Posterior vena cava (tissue), 2 donors: ENCODE measurements at regions not wholly inside any gene's neighbourhood (a gene's known extent, or its start where the extent isn't known, plus 50 kb on each side); places are given as distances from the start of the nearest gene placed in this dataset.

ENCODE experiments used
- DNase-seq: peaks from one replicate; pipeline ENCODE4 v3.0.0-alpha.2; 2020; ENCODE audit warnings: low spot score
- intact Hi-C, 2 donors: fragments of 100-400 bp; cut with DNase I; formaldehyde crosslinking; loops; one replicate each; pipeline versions ENCODE4 v1.14.1 to v1.14.2; 2022 to 2023
- donor health status: DM: yes; HTN: yes; CAD: no.
- donor health status: DM: yes; HTN: yes; CAD: no.

DNA sequence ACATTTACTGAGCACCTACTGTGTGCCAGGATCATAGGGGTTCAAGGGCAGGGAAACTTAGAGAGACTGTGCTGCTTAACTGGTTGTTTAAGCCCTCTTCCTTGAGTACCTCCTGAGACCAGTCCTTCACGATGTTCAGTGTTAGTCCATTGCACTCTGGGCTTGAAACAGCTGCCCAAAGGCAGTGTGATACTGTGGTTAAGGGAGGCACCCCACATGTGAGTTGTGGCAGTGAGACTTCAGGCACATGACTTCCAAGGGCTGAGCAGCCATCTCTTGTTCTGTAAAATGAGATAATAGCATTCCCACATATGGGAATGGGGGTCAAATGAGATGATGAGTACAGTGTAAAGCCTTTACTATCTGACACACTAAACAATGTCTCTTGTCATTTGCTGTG lies 75.1 kb downstream of the LINGO1 start:
- DNase-seq, result no peak
- intact Hi-C loops, result no loop called here

DNA sequence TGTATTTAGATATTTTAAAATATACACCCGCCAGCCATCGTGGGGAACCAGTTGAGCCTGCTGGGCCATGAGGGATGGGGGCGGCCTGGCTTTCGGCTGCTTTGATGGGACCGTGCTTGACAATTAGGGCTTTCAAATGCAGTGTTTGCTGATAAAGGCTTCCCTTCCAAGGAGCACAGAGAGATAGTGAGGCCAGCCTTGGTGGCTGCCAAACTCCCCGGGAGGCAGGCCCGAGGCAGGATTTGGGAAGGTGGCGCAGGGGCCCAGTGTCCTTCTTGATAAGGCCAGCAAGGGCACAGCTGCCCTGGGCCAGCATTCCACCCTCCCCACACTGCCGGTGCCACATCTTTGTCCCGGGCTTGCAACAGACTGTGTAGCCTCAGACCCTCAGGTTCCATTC lies 75.6 kb downstream of the LINGO1 start:
- intact Hi-C loops, result no loop called here
- no peak for DNase-seq

DNA sequence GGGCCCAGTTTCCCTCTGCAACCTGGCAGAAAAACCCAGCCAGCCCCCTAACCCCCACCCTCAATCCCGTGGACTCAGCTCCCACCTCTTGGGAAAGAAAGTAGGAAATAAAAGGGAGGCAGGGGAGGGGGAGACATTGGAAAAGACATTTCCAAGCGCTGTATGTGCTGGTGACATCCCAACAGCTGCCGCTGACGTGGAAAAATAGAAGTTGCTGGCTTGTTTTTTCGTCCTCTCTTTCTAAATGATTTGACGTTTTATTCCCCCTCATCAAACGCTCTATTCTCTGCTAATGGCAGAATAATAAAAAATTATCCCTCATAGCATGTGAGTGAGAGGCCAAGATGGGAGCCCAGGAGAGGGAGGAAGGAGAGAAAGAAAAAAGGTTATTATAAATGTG lies 76.1 kb downstream of the LINGO1 start:
- no peak for DNase-seq
- intact Hi-C loops, result no loop called here

DNA sequence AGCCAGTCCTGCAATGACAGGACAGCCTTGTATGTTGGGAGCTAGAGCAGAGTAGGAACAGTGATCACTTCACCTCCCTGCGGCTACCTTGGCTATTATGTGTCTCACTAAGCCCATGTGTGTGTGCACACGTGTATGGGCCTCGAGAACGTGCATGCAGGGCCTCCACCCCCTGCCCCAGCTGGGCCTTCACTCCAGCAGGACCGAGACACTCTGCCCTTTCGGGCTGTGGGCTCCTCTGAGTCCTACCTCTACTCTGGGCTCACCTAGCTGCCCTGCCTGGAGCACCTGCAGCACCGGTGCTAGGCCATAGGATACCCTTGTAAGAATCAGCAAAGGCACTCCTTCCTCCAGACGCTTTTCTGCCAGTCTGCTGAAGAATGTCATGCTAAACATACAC lies 77.5 kb downstream of the LINGO1 start:
- intact Hi-C loops, result no loop called here
- no peak for DNase-seq

DNA sequence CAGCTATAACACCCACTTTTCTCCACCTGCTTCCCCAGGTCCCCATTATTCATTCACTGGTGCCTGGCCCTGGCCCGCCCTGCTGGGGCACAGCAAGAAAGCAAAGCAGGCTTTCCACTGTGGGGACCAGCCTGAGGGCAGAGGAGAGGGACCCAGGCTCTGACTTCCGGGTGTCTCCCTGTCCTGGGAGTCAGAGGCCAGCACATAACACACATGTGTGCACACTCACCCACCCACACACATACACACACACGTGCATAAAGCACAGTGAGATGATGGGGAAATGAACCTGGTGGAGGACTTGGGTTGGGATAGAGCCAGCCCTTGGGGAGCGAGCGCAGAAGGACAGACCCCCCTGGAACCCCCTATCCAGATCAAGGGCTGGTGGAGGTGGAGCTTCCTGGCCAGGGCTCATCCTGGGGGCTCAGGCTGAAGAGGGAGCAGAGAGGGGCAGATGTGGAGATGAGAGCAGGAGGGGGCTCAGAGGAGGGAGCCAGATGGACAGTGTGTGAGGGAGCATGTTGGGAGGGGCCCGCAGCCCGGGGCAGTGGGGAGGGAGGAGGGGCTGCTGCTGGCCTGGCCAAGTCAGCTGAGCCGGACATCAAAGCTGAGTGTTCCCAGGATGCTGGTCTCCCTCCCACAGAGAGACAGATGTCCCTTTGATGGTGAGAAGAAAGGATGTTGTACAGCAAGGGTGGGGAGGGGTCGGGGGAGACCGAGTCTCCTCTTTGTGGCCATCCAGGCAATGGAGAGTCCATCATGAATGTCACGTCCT lies 78.2 kb downstream of the LINGO1 start:
- intact Hi-C loops, result no loop called here
- no peak for DNase-seq

DNA sequence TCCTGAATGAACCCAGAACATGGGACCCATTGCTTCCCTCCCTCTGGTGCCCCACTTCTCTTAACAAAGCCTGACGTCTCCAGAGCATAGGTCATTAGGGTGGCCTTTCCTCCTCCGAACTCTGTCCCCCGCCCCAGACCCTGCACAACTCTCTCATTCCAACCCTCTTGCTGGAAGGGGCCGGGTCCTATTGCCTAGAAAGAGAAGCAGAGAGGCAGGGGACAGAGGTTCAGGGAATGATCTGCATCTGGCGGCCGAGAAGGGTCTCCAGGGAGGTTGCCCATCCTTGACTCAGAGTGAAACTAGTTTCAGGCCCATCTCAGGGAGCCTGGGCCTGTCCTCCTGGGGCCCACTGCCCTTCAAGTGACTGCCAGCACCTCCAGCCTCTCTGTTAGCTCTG lies 79.0 kb downstream of the LINGO1 start:
- intact Hi-C loops, result no loop called here
- no peak for DNase-seq

DNA sequence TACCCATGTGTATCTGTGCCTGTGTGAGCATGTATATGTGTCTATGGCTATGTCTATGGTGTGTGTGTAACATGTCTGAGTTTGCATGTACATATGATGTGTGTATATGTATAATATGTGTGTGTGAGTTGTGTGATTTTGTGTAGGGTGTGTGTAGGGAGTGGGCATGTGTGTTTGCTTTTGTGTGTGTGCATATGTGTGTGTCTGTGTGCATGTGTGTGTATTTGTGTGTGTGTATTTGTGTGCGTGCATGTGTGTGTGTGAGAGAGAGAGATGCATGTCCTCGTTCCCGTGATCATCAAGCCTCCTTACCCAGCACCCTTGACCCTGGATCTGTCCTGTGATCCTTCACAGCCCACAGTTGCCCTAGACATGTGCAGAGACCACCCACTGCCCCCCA lies 79.5 kb downstream of the LINGO1 start:
- DNase-seq, result no peak
- intact Hi-C loops, result no loop called here

DNA sequence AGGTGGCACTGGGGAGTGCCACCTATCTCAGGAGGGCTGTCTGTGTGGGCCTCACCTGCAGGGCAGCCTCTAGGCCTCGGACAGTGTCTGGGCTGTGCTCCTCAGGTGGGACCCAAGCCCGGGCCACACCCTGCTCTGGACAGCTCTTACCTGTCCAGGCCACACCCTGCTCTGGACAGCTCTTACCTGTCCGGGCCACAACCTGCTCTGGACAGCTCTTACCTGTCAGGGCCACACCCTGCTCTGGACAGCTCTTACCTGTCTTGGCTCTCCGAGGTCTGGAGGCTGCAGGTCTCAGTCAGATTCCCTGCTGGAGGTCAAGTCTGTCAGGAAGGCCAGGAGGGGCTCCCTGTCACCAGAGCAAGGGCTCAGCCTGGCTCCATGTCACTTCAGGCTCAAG lies 80.6 kb downstream of the LINGO1 start:
- no peak for DNase-seq
- intact Hi-C loops, result no loop called here

DNA sequence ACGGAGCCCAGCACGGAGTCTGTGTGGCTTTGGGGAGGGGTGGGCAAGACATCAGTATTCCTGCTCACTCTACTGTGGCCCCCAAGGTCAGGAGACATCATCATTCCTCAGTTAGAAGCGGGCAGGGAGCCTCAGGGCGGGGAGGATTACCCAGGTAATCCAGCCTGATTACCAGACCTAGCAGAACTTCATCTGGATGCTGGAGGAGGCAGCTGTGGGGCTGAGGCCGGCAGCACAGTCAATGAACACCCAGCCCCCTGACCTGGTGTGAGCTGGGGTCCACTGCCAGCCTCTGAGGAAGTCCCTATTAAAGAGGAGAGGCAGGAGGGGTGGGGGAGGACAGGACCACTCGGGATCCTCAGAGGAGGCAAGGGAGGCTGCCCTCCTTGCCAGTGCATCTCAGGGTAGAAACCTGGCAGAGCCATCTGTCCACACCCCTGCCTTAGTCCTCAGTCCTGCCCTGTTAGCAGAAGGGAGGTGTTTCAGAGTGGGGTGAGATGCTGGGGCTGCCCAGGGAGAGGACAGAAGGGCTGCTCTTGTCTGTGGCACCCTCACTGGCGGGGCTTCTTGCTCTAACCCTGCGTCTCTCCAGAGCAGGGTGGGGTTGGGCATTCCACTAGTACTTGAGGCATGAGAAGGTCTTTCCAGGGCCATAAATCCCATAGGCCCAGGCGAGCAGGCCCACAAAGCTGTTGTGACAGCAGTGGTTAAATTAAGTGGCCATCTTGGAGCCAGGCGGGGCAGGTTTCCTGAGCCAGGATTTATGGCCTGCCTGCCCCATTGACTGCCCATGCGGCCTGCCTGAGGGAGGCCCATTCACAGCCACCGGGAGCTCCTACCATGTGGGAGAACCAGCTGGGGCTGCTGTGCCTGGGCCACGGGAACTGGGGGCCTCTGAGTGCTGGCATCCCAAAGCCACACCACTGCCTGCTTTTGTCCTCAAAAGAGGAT lies 82.1 kb downstream of the LINGO1 start:
- intact Hi-C loops, result no loop called here
- no peak for DNase-seq

DNA sequence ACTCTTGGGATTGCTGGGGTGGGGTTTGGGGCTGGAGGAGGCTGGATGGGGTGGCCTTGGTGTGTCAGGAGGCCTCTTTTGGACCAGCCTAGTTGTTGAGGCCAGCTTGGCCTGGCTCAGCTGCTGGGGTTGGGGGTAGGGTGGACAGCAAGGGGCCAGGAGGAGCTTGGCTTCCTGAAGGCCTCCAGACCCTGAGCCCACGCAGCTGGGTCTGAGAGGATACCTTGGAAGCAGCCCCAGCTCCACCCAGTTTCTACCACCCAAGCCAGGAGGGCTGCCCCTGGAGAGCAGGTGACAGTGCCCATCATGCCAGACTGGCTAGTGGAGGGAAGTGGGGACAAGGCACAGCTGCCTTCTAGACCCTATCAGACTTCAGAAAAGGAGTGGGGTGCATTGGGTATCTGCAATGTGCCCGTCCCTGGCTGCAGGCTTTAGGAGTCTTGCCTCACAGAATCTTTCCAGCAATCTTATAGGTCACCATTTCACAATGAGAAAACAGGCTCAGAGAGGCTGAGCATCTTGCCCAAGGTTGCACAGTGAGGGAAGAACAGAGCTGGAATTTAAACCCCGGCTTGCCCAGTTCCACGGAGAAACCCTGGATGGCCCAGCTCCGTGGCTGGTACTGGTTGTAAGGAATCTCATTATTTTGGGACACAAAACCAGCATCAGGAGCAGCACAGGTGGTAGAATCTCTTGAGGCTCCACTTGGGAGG lies 83.0 kb downstream of the LINGO1 start:
- DNase-seq, result no peak
- intact Hi-C loops, result loop anchor here in 1 of 2 donors (5.0 to 10.0 kb wide), 3 partner anchors 365 to 525 kb away; no protein-coding TSS in a partner anchor

DNA sequence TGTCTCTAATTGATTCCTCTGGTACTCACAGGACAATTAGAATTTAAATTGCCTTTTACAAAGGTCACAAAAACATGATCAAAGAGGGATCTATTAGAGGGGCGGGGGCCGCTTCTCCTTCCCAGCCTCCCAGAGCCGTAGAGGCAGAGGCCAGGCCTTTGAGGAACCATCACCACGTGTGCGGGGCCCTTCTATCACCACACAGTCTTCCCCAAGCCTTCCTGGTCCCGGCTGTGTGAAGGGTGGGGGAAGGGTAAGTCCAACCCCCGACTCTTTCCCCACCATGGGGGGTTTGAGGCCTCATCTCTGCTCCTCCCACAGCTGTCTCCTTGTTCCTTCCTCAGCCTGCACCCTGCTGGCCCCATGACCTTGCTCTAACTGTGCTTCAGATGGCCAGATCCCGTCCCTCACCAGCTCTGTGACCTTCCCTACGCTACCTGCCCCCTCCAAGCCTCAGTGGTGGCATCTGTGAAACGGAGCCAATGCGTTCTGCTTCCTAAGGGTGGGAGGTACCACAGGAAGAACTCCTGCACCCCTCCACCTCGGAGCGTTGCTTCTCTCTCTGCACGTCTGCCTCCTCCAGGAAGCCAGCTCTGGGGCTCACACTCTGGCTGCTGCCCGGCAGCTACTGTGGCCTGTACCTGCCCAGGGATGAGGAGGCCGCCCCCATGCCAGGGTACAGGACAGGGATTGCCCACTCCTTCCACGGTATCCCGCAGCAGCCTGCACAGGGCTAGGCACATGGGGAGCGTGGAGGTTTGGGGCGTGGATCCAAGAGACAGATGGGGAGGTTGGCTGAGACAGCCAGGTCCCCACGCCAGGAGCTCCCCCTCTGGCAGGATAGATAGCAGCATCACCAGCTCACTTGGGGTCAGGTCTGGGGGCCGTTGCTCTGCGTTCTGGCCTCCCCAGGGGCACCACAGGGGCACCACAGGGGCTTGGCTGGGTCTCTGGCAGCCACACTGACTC lies 83.8 kb downstream of the LINGO1 start:
- peak; percentile 73 for DNase-seq
- intact Hi-C loops, result loop anchor here in 1 of 2 donors (5.0 to 10.0 kb wide), 3 partner anchors 364 to 524 kb away; no protein-coding TSS in a partner anchor

DNA sequence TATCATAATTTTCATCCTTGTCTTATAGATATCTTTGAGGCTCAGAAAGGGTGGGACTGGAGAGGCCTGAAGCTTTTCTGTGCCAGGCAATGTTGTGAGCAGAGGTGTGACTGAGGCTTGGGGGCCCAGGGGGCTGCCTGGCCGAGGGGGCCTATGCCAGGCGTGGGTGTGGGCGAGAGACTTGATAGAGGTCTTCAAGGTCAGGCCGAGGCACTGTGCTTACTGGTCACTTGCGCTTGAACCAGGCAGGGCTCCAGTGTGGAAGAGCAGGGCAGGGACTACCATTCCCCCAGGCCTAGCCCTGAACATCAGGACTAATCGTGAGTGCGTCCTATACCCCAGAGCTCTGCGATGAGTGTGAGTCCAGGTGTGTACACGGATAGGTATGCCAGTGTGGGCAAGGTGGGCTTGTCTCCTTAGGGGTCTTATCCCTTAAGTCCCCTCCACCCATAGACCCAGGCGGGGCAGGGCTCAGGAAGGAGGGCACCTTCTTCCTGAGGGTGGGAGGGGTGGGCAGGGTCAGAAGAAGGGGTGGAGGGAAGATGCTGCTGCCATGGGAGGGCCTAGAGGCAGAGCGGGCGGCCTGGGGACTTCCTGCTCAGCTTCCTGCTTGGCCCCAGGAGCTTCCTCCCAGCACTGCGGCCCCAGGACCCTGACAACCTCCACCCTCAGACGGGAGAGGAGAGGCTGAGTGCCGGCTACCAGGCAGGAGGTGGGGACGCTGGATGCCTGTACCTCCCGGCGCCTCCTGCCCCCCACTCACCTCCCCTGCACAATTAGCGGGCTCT lies 84.7 kb downstream of the LINGO1 start:
- DNase-seq, result peak; percentile 58
- intact Hi-C loops, result loop anchor here in 1 of 2 donors (5.0 to 10.0 kb wide), 3 partner anchors 363 to 523 kb away; no protein-coding TSS in a partner anchor

DNA sequence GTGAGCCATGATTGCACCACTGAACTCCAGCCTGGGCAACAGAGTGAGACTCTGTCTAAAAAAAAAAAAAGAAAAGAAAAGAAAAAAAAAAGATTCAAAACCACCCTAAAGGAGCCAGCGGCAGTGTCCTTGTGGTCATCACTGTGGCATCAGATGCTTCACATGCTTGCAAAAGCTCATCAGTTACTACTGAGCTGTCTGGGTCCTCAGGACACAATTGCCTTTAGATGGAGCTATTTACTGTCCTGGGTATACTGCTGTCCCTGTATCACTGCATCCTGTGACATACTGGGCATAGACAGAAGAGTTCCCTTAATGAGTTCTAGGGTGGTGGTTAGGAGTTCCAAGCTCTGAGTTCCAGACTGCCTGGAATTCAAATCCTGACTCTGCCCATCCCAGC lies 85.8 kb downstream of the LINGO1 start:
- DNase-seq, result no peak
- intact Hi-C loops, result loop anchor here in 1 of 2 donors (5.0 to 10.0 kb wide), 3 partner anchors 362 to 522 kb away; no protein-coding TSS in a partner anchor

DNA sequence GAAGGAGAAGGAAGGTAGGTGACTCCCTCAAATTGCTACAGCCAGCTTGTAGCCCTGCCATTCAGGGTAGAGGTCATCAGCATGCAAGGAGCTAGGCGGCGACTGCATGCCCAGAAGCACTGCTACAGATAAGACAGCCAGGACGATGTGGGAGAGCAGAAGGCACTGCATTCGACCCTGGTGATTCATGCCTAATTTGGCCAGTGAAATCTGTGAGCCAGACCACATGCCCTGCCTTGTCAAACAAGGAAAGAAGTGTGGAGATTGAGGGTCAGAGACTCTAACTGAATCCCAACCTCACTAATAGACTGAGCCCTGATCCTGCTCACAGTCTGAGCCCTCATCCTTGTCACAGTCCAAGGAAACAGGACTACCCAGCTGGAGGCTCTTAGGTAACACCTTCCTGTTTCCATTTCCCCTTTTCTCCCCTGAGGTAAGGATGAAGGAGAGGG lies 86.6 kb downstream of the LINGO1 start:
- intact Hi-C loops, result loop anchor here in 1 of 2 donors (5.0 to 10.0 kb wide), 3 partner anchors 361 to 521 kb away; no protein-coding TSS in a partner anchor
- peak; percentile 54 for DNase-seq

DNA sequence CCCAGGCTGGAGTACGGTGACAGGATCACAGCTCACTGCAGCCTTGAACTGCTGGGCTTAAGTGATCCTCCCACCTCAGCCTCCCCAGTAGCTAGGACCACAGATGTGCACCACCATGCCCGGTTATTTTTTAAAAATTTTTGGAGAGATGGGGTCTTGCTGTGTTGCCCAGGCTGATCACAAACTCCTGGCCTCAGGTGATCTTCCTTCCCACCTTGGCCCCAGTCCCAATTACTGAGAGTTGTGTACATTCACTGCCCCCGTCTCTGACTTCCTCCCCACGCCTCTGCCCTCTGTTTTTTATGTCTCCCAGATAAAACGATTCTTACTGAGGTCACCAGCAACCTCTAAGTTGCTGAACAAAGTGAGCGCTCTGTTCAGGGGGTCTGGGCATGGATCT lies 87.7 kb downstream of the LINGO1 start:
- no peak for DNase-seq
- intact Hi-C loops, result loop anchor here in 1 of 2 donors (5.0 to 10.0 kb wide), 3 partner anchors 360 to 520 kb away; no protein-coding TSS in a partner anchor

DNA sequence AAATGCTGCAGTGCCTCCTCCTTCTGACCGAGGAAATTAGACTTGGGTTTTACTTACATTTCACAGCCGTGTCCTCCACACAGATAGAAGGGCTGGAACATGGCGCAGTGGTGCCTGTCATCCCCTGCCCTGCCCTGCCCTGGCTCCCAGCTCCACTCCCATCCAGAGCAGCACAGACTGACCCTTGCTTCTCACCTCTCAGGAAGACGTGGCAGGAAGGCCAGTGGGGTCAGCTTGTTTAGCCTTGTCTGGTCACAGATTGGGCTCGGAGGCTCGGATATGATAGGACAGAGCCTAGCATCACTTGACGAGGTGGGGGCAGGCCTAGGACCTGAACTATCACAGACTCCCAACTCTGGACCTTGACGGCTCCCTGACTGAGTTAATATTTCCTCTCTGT lies 88.5 kb downstream of the LINGO1 start:
- intact Hi-C loops, result loop anchor here (5.0 to 10.0 kb wide), 3 partner anchors 359 to 522 kb away; no protein-coding TSS in a partner anchor
- DNase-seq, result peak; percentile 69
